B cell (primary cell): ENCODE measurements at regions not wholly inside any gene's neighbourhood (a gene's known extent, or its start where the extent isn't known, plus 50 kb on each side); places are given as distances from the start of the nearest gene placed in this dataset.
"Not testable (repeated sequence)": the region's sequence is repeated elsewhere in the genome, so short reads cannot be mapped to it uniquely, and the experiment has no call there.

Experiments
- ATAC-seq: fragments of 200-7000 bp; cut with Tn5 transposase; one replicate; pipeline ENCODE4 v1.10.0; 2021; ENCODE audit warnings: low read depth, mild to moderate bottlenecking, moderate number of reproducible peaks, moderate library complexity
- CTCF ChIA-PET: fragments of 350-600 bp; sonication (Branson Sonifier 250); formaldehyde crosslinking; loops from one replicate; lab custom pipeline; 2021; ENCODE audit warnings: antibody characterized with exemption, inconsistent platforms; lab: Charles Lee
- POLR2A ChIA-PET: fragments of 350-600 bp; sonication (Branson Sonifier 250); formaldehyde crosslinking; loops from one replicate; lab custom pipeline; 2021; ENCODE audit warnings: antibody characterized with exemption; lab: Charles Lee
- DNase-seq: peaks from one replicate; pipeline ENCODE4 v3.0.0; 2013
- H2AFZ ChIP-seq: 2 replicates; pipeline ENCODE4 v1.6.1; 2012; ENCODE audit warnings: mild to moderate bottlenecking, low read depth, low read length; ENCODE audit not compliant: insufficient read depth, poor library complexity, severe bottlenecking
- H3K27ac ChIP-seq, 2 donors: 1 replicate in 1 of 2; 2 replicates in 1 of 2; pipeline ENCODE4 v1.5.1; 2012 to 2013; ENCODE audit warnings: low read length in 2 of 2, mild to moderate bottlenecking in 2 of 2, moderate library complexity in 1 of 2
- H3K27me3 ChIP-seq, 4 experiments: fragments of 200-600 bp in 1 of 4; sonication (generic) in 1 of 4; replicated peaks in 1 of 4; 1 replicate in 2 of 4; 2 replicates in 2 of 4; pipeline versions ENCODE4 v1.6.1 to v1.7.0; 2013 to 2016; ENCODE audit warnings: low read length in 3 of 4, mild to moderate bottlenecking in 2 of 4, mixed read lengths in 1 of 4, moderate library complexity in 1 of 4; ENCODE audit not compliant: insufficient read depth in 4 of 4, control insufficient read depth in 3 of 4; ENCODE audit errors: control extremely low read depth in 1 of 4
- H3K36me3 ChIP-seq, 2 experiments: replicated peaks in 1 of 2; 1 replicate in 1 of 2; 2 replicates in 1 of 2; pipeline versions ENCODE4 v1.6.1 to v1.7.1; 2013; ENCODE audit warnings: low read length in 1 of 2; ENCODE audit not compliant: insufficient read depth in 2 of 2, control insufficient read depth in 1 of 2; ENCODE audit errors: control extremely low read depth in 1 of 2, extremely low read depth in 1 of 2
- H3K4me1 ChIP-seq, 2 donors: fragments of 200-600 bp in 1 of 2; sonication (generic) in 1 of 2; 1 replicate in 1 of 2; 2 replicates in 1 of 2; pipeline versions ENCODE4 v1.5.1 to v1.6.1; 2013 to 2017; ENCODE audit warnings: low read length in 2 of 2; ENCODE audit not compliant: control insufficient read depth in 2 of 2, insufficient read depth in 2 of 2
- H3K4me2 ChIP-seq: replicated peaks from 2 replicates; pipeline ENCODE3; 2012; ENCODE audit warnings: mild to moderate bottlenecking, low read depth, low read length; ENCODE audit not compliant: poor library complexity, severe bottlenecking
- H3K4me3 ChIP-seq, 5 experiments: fragments of 200-600 bp in 1 of 5; sonication (generic) in 1 of 5; 1 replicate in 3 of 5; 2 replicates in 2 of 5; pipeline versions ENCODE4 v1.5.1 to v1.7.0; 2011 to 2016; ENCODE audit warnings: low read length in 4 of 5, mild to moderate bottlenecking in 4 of 5, low read depth in 2 of 5, control low read depth in 1 of 5, moderate library complexity in 1 of 5; ENCODE audit not compliant: insufficient read depth in 1 of 5; ENCODE audit errors: control extremely low read depth in 1 of 5, extremely low read depth in 1 of 5
- H3K79me2 ChIP-seq: fragments of 200-600 bp; sonication (generic); one replicate; pipeline ENCODE4 v1.6.0; 2016; ENCODE audit warnings: low read length; ENCODE audit not compliant: control insufficient read depth, insufficient read depth
- H3K9ac ChIP-seq: fragments of 200-600 bp; sonication (generic); 2 replicates; pipeline ENCODE4 v1.6.1; 2017; ENCODE audit warnings: mild to moderate bottlenecking, low read length, moderate library complexity
- H3K9me3 ChIP-seq, 3 donors: one replicate each; pipeline versions ENCODE4 v1.6.1 to v1.7.1; 2013; ENCODE audit warnings: low read length in 2 of 3; ENCODE audit not compliant: control insufficient read depth in 2 of 3, insufficient read depth in 1 of 3; ENCODE audit errors: control extremely low read depth in 1 of 3
- H4K20me1 ChIP-seq: 2 replicates; pipeline ENCODE4 v1.6.0; 2012; ENCODE audit warnings: mild to moderate bottlenecking, low read length; ENCODE audit not compliant: insufficient read depth, control insufficient read depth, poor library complexity, severe bottlenecking
- H3K27ac Mint-ChIP-seq: one replicate; pipeline ENCODE4 v1.8.0; 2021; ENCODE audit warnings: mixed read lengths
- H3K27me3 Mint-ChIP-seq: one replicate; pipeline ENCODE4 v1.8.0; 2021; ENCODE audit warnings: mixed read lengths
- H3K4me1 Mint-ChIP-seq: one replicate; pipeline ENCODE4 v1.8.0; 2021; ENCODE audit warnings: mixed read lengths
- H3K4me3 Mint-ChIP-seq: one replicate; pipeline ENCODE4 v1.8.0; 2021; ENCODE audit warnings: mixed read lengths
- H3K9me3 Mint-ChIP-seq: one replicate; pipeline ENCODE4 v1.8.0; 2022; ENCODE audit warnings: mixed read lengths; ENCODE audit not compliant: insufficient read depth
- CTCF ChIP-seq: fragments of 200-600 bp; IDR thresholded peaks from one replicate; pipeline ENCODE4 v1.8.0; 2022; ENCODE audit warnings: antibody characterized with exemption, mild to moderate bottlenecking
- EZH2 ChIP-seq: IDR thresholded peaks from 2 replicates; pipeline ENCODE4 v1.6.1; 2012; ENCODE audit warnings: borderline replicate concordance, low read depth, mild to moderate bottlenecking, moderate library complexity, low read length; ENCODE audit not compliant: insufficient read depth, poor library complexity, severe bottlenecking
- WGBS: methylation state at CpG from one replicate; pipeline ENCODE4 v1.1.5; 2013; ENCODE audit warnings: missing lambda C conversion rate; ENCODE audit not compliant: insufficient coverage; 5-methylcytosine and 5-hydroxymethylcytosine counted together
- intact Hi-C: fragments of 100-400 bp; cut with micrococcal nuclease; formaldehyde crosslinking; loops from one replicate; pipeline ENCODE4 v1.10.0; 2022

GRCh38 chr14:86912709-86913108 is 1080.3 kb downstream of the GALC start:
- CTCF ChIA-PET = no interaction called here
- intact Hi-C loops = no loop called here
- Mint-ChIP-seq H3K27ac (no peak overlapping the region), H3K27me3 (no peaks in the 10 kb centered on the region), H3K4me1 (no peaks in the 10 kb centered on the region), H3K9me3 (no peaks in the 10 kb centered on the region), H3K4me3 (no peak overlapping the region)
- Histone ChIP-seq H3K36me3 (no peaks in the 10 kb centered on the region), H3K9ac (no peak overlapping the region), H3K79me2 (no peaks in the 10 kb centered on the region), H4K20me1 (no peaks in the 10 kb centered on the region), H3K4me2 (no peak overlapping the region), H3K27me3 (no peaks in the 10 kb centered on the region), H3K4me1 (no peaks in the 10 kb centered on the region), H3K27ac (no peak overlapping the region), H2AFZ (no peak overlapping the region), H3K4me3 (no peak overlapping the region), H3K9me3 (no peaks in the 10 kb centered on the region)
- TF ChIP-seq CTCF (no peak), EZH2 (no peak)
- POLR2A ChIA-PET = no interaction called here
- ATAC-seq (no peak), DNase-seq (no peak)

- Histone ChIP-seq H3K9ac (no peak overlapping the region), H3K27ac (no peak overlapping the region), H3K4me3 (no peak overlapping the region), H2AFZ (no peak overlapping the region), H3K4me1 (no peaks in the 10 kb centered on the region), H3K4me2 (no peak overlapping the region), H3K9me3 (no peaks in the 10 kb centered on the region), H3K27me3 (no peaks in the 10 kb centered on the region), H3K79me2 (no peaks in the 10 kb centered on the region), H4K20me1 (no peaks in the 10 kb centered on the region), H3K36me3 (no peaks in the 10 kb centered on the region)
- Mint-ChIP-seq H3K4me3 (no peak overlapping the region), H3K27me3 (no peaks in the 10 kb centered on the region), H3K9me3 (no peaks in the 10 kb centered on the region), H3K4me1 (no peaks in the 10 kb centered on the region), H3K27ac (no peak overlapping the region)
- WGBS = 95% methylated on average over 4 of the region's 6 CpGs
- POLR2A ChIA-PET = no interaction called here
- intact Hi-C loops = no loop called here
- no peak for DNase-seq
- no peak for ATAC-seq
- no peak for TF ChIP-seq CTCF
- no peak for TF ChIP-seq EZH2
- CTCF ChIA-PET = no interaction called here
These were observed 1081.5 kb downstream of the GALC start for GRCh38 chr14:86911486-86911885.

- H3K36me3 ChIP-seq, H3K4me1 Mint-ChIP-seq, ATAC-seq, H3K27me3 ChIP-seq, H3K4me2 ChIP-seq, H3K4me3 Mint-ChIP-seq, H3K4me3 ChIP-seq, H3K9me3 ChIP-seq, POLR2A ChIA-PET, CTCF ChIA-PET, DNase-seq, H3K9me3 Mint-ChIP-seq, intact Hi-C loops, H3K4me1 ChIP-seq, H3K27me3 Mint-ChIP-seq, H3K27ac ChIP-seq, H3K9ac ChIP-seq, H3K27ac Mint-ChIP-seq, H4K20me1 ChIP-seq, H3K79me2 ChIP-seq, H2AFZ ChIP-seq: not testable (repeated sequence)
- 97% methylated on average over 48 of the region's 48 CpGs for WGBS
These were observed 1087.5 kb downstream of the GALC start for GRCh38 chr14:86905386-86905926.
